GF-D8 (cell line): ENCODE measurements at regions not wholly inside any gene's neighbourhood (a gene's known extent, or its start where the extent isn't known, plus 50 kb on each side); places are given as distances from the start of the nearest gene placed in this dataset.
"Not testable (repeated sequence)": the region's sequence is repeated elsewhere in the genome, so short reads cannot be mapped to it uniquely, and the experiment has no call there.

Experiments
- DNase-seq: peaks from one replicate; lab custom pipeline; 2025; lab: John Stamatoyannopoulos, UW

- DNase-seq: no peak
Observed at GRCh38 chr13:99736541-99736940, 235.0 kb downstream of the ZIC5 start.

GRCh38 chr13:99734013-99734693, 232.9 kb downstream of the TM9SF2 start:
- no peak for DNase-seq

- no peak for DNase-seq
Observed at GRCh38 chr13:99733346-99733745, 232.1 kb downstream of the TM9SF2 start.

- no peak for DNase-seq
Observed at GRCh38 chr13:99731747-99732146, 230.5 kb downstream of the TM9SF2 start.

GRCh38 chr13:99730403-99730802, 229.1 kb downstream of the TM9SF2 start:
- DNase-seq: no peak

- no peak for DNase-seq
Observed at GRCh38 chr13:99729745-99730144, 228.5 kb downstream of the TM9SF2 start.

- not testable (repeated sequence) for DNase-seq
Observed at GRCh38 chr13:99727651-99728050, 226.4 kb downstream of the TM9SF2 start.

- DNase-seq: no peak
Observed at GRCh38 chr13:99726282-99726894, 225.1 kb downstream of the TM9SF2 start.

GRCh38 chr13:99725644-99726043, 224.4 kb downstream of the TM9SF2 start:
- DNase-seq: no peak

- no peak for DNase-seq
Observed at GRCh38 chr13:99724633-99725517, 223.6 kb downstream of the TM9SF2 start.

- DNase-seq: no peak
Observed at GRCh38 chr13:99723878-99724277, 222.6 kb downstream of the TM9SF2 start.

GRCh38 chr13:99722931-99723330, 221.7 kb downstream of the TM9SF2 start:
- no peak for DNase-seq

GRCh38 chr13:99722338-99722818, 221.1 kb downstream of the TM9SF2 start:
- no peak for DNase-seq

GRCh38 chr13:99721606-99722337, 220.5 kb downstream of the TM9SF2 start:
- DNase-seq: no peak

- DNase-seq: no peak
Observed at GRCh38 chr13:99717959-99718674, 216.8 kb downstream of the TM9SF2 start.

GRCh38 chr13:99709134-99709533, 207.9 kb downstream of the TM9SF2 start:
- DNase-seq: no peak

GRCh38 chr13:99704390-99704789, 203.1 kb downstream of the TM9SF2 start:
- no peak for DNase-seq

- DNase-seq: no peak
Observed at GRCh38 chr13:99703908-99704307, 202.6 kb downstream of the TM9SF2 start.

- no peak for DNase-seq
Observed at GRCh38 chr13:99702687-99703319, 201.5 kb downstream of the TM9SF2 start.

- no peak for DNase-seq
Observed at GRCh38 chr13:99700468-99700867, 199.2 kb downstream of the TM9SF2 start.

- DNase-seq: no peak
Observed at GRCh38 chr13:99698816-99699099, 197.5 kb downstream of the TM9SF2 start.
